ENCODE measurements at regions not wholly inside any gene's neighbourhood (a gene's known extent, or its start where the extent isn't known, plus 50 kb on each side); places are given as distances from the start of the nearest gene placed in this dataset.

DNA sequence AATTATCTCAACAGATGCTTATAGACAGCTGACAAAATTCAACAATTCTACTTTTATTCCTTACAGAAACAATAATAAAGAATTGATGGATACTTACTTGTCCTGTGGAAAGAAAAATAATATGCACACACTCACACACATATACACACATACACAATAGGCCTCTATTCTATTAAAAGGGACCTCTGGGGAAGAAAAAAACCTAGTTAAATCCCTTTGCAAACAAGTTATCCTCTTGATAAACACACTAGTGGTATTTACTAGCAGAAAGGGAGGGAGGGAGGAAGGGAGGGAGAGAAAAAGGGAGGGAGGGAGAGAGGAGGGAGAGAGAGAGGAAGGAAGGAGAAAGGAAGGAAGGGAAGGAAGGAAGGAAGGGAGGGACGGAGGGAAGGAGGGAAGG lies 486.4 kb downstream of the HINT1 start:
- DNase-seq: no peak
- Histone ChIP-seq H3K27me3 (no peaks in the 10 kb centered on the region), H3K9me3 (no peaks in the 10 kb centered on the region), H3K36me3 (no peaks in the 10 kb centered on the region), H3K4me3 (no peak overlapping the region), H3K4me1 (no peaks in the 10 kb centered on the region), H3K27ac (no peak overlapping the region)
- TF ChIP-seq EP300 (IDR thresholded peaks at IDR 0.05; ENCODE audit: low read depth): no peak
- TF ChIP-seq POLR2A (IDR thresholded peaks at IDR 0.05): no peak
- TF ChIP-seq POLR2AphosphoS5 (IDR thresholded peaks at IDR 0.05): no peak
- TF ChIP-seq CTCF (IDR thresholded peaks at IDR 0.05): no peak
- intact Hi-C loops (cut with DNase I; ENCODE audit: low total_unique reads): no loop called here
- WGBS, 2 donors (ENCODE audit: low coverage in 1 of 2): 42 to 53% methylated on average over 1 of the region's 1 CpG
- in situ Hi-C loops (cut with MboI; ENCODE audit: low pct_ligation_motif_present in 1 of 4, low pct_unique_long_range_greater_than_20kb in 1 of 4, low sequenced_read_pairs in 3 of 4): no loop called here

DNA sequence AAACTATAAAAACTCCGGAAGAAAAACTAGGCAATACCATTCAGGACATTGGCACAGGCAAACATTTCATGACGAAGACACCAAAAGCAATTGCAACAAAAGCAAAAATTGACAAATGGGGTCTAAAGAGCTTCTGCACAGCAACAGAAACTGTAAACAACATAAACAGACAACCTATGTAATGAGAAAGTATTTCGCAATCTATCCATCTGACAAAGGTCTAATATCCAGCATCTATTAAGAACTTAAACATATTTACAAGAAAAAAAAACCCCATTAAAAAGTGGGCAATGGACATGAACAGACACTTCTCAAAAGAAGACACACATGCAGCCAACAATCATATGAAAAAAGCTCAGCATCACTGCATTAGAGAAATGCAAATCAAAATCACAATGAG lies 498.6 kb downstream of the HINT1 start:
- in situ Hi-C loops (cut with MboI; ENCODE audit: low pct_ligation_motif_present in 1 of 4, low pct_unique_long_range_greater_than_20kb in 1 of 4, low sequenced_read_pairs in 3 of 4): no loop called here
- no peaks in the 10 kb centered on the region for H3K9me3 ChIP-seq
- no peaks in the 10 kb centered on the region for H3K36me3 ChIP-seq
- intact Hi-C loops (cut with DNase I; ENCODE audit: low total_unique reads): no loop called here
- no peaks in the 10 kb centered on the region for H3K4me1 ChIP-seq
- no peak for DNase-seq
- no peak for TF ChIP-seq EP300 (IDR thresholded peaks at IDR 0.05; ENCODE audit: low read depth)
- TF ChIP-seq POLR2A (IDR thresholded peaks at IDR 0.05): no peak
- no peak for TF ChIP-seq POLR2AphosphoS5 (IDR thresholded peaks at IDR 0.05)
- no peak for TF ChIP-seq CTCF (IDR thresholded peaks at IDR 0.05)
- H3K4me3 ChIP-seq: no peak overlapping the region
- WGBS, 2 donors (ENCODE audit: low coverage in 1 of 2): 89 to 97% methylated on average over 3 of the region's 3 CpGs
- H3K27me3 ChIP-seq: no peaks in the 10 kb centered on the region
- no peak overlapping the region for H3K27ac ChIP-seq

GRCh38 chr5:130652176-130652575 lies 512.9 kb downstream of the HINT1 start:
- in situ Hi-C loops (cut with MboI; ENCODE audit: low pct_ligation_motif_present in 1 of 4, low pct_unique_long_range_greater_than_20kb in 1 of 4, low sequenced_read_pairs in 3 of 4): no loop called here
- Histone ChIP-seq H3K27me3 (no peaks in the 10 kb centered on the region), H3K4me3 (no peak overlapping the region), H3K27ac (no peak overlapping the region), H3K4me1 (no peaks in the 10 kb centered on the region), H3K36me3 (no peaks in the 10 kb centered on the region), H3K9me3 (no peaks in the 10 kb centered on the region)
- 59% methylated on average over 2 of the region's 2 CpGs; no CpG with 5 or more reads in 1 of the 2 donors for WGBS, 2 donors (ENCODE audit: low coverage in 1 of 2)
- DNase-seq: no peak
- no peak for TF ChIP-seq POLR2AphosphoS5 (IDR thresholded peaks at IDR 0.05)
- no peak for TF ChIP-seq CTCF (IDR thresholded peaks at IDR 0.05)
- no peak for TF ChIP-seq EP300 (IDR thresholded peaks at IDR 0.05; ENCODE audit: low read depth)
- intact Hi-C loops (cut with DNase I; ENCODE audit: low total_unique reads): no loop called here

GRCh38 chr5:130651440-130651839 lies 513.6 kb downstream of the HINT1 start:
- 38% methylated on average over 1 of the region's 1 CpG; no CpG with 5 or more reads in 1 of the 2 donors for WGBS, 2 donors (ENCODE audit: low coverage in 1 of 2)
- TF ChIP-seq POLR2AphosphoS5 (IDR thresholded peaks at IDR 0.05) (no peak), CTCF (IDR thresholded peaks at IDR 0.05) (no peak), POLR2A (IDR thresholded peaks at IDR 0.05) (no peak), EP300 (IDR thresholded peaks at IDR 0.05; ENCODE audit: low read depth) (no peak)
- in situ Hi-C loops (cut with MboI; ENCODE audit: low pct_ligation_motif_present in 1 of 4, low pct_unique_long_range_greater_than_20kb in 1 of 4, low sequenced_read_pairs in 3 of 4): no loop called here
- H3K4me3 ChIP-seq: no peak overlapping the region
- no peaks in the 10 kb centered on the region for H3K4me1 ChIP-seq
- no peaks in the 10 kb centered on the region for H3K36me3 ChIP-seq
- H3K9me3 ChIP-seq: no peaks in the 10 kb centered on the region
- intact Hi-C loops (cut with DNase I; ENCODE audit: low total_unique reads): no loop called here
- no peaks in the 10 kb centered on the region for H3K27me3 ChIP-seq
- no peak overlapping the region for H3K27ac ChIP-seq
- no peak for DNase-seq

Measured in transverse colon (tissue), 4 donors.